ENCODE measurements at regions not wholly inside any gene's neighbourhood (a gene's known extent, or its start where the extent isn't known, plus 50 kb on each side); places are given as distances from the start of the nearest gene placed in this dataset.

- TF ChIP-seq CTCF (IDR thresholded peaks at IDR 0.05) (no peak), POLR2A (IDR thresholded peaks at IDR 0.05) (no peak)
These were observed 55.9 kb downstream of the BAMBI start for GRCh38 chr10:28733245-28733644.

Measured in heart left ventricle (tissue), 13 donors.